ENCODE measurements at regions not wholly inside any gene's neighbourhood (a gene's known extent, or its start where the extent isn't known, plus 50 kb on each side); places are given as distances from the start of the nearest gene placed in this dataset.

GRCh38 chr7:47681249-47681810 is 99.4 kb upstream of the TNS3 start:
- H3K4me3 Mint-ChIP-seq (ENCODE audit: unreplicated experiment) = no peak overlapping the region
- DNase-seq (ENCODE audit: low spot score) = no peak
- no peak for TF ChIP-seq CTCF (IDR thresholded peaks at IDR 0.05; ENCODE audit: unreplicated experiment)
- no peaks in the 10 kb centered on the region for H3K36me3 Mint-ChIP-seq (ENCODE audit: low read depth, unreplicated experiment)
- H3K27ac Mint-ChIP-seq (ENCODE audit: unreplicated experiment) = no peak overlapping the region
- H3K4me1 Mint-ChIP-seq (ENCODE audit: unreplicated experiment) = peaks cover 2% of the 10 kb centered on the region
- H3K9me3 Mint-ChIP-seq (ENCODE audit: unreplicated experiment) = no peaks in the 10 kb centered on the region
- peaks cover 4% of the 10 kb centered on the region for H3K27me3 Mint-ChIP-seq (ENCODE audit: unreplicated experiment)

DNA sequence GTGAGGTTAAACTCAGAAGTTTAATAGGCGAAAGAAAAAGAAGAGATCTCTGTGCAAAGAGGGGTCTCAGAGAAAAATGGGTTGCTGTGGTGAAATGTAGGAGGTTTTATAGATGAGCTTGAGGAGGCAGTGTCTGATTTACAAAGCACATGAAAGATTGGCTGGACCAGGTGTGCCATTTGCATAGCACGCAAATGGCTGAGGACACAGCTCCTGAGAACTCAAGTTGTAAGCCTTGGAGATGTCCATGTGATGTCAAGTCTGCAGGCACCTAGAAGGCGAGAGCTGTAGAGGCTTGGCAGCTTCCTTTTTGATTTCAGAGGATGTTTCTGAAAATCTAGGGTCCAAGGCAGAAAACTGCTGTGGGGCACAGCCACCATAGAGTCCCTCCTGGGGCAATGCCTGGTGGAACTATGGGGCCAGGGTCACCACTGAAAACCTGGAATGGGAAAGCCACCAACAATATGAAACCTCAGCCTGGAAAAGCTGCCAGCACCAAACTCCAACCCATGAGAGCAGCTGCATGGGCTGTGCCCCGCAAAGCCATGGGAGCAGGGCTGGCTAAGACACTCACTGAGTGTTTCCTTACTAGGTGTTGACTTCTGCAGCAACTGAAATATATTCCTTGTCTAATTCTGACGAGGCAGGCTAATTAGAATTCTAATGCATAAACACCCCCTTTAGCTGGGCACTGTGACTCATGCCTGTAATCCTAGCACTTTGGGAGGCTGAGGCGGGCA is 96.9 kb upstream of the TNS3 start:
- TF ChIP-seq CTCF (IDR thresholded peaks at IDR 0.05; ENCODE audit: unreplicated experiment) = no peak
- Mint-ChIP-seq H3K4me1 (ENCODE audit: unreplicated experiment) (peaks cover 2% of the 10 kb centered on the region), H3K4me3 (ENCODE audit: unreplicated experiment) (no peak overlapping the region)

DNA sequence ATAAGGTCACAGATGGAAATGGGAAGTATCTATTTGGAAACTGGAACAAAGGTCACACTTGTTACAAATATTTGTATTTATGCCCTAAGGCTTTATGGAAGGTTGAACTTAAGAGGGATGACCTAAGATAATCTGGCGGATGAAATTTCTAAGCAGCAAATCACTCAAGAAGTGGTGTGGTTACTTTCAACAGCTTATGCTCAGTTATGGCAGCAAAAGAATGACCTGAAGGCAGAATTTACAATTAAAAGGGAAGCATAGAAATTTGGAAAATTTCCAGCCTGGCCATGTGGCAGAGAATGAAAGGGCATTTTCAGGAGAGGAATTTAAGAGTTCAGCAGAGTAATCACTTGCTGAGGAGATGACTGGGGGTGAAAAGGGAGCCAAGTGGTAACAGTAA is 95.8 kb upstream of the TNS3 start:
- H3K27ac Mint-ChIP-seq (ENCODE audit: unreplicated experiment) = no peak overlapping the region
- TF ChIP-seq CTCF (IDR thresholded peaks at IDR 0.05; ENCODE audit: unreplicated experiment) = no peak
- peaks cover 2% of the 10 kb centered on the region for H3K4me1 Mint-ChIP-seq (ENCODE audit: unreplicated experiment)
- no peak overlapping the region for H3K4me3 Mint-ChIP-seq (ENCODE audit: unreplicated experiment)
- peaks cover 1% of the 10 kb centered on the region for H3K27me3 Mint-ChIP-seq (ENCODE audit: unreplicated experiment)
- no peaks in the 10 kb centered on the region for H3K9me3 Mint-ChIP-seq (ENCODE audit: unreplicated experiment)
- no peak for DNase-seq (ENCODE audit: low spot score)
- no peaks in the 10 kb centered on the region for H3K36me3 Mint-ChIP-seq (ENCODE audit: low read depth, unreplicated experiment)

More for the DNA sequence above, 96.9 kb upstream of the TNS3 start:
- Mint-ChIP-seq H3K27ac (ENCODE audit: unreplicated experiment) (no peak overlapping the region), H3K36me3 (ENCODE audit: low read depth, unreplicated experiment) (no peaks in the 10 kb centered on the region), H3K9me3 (ENCODE audit: unreplicated experiment) (no peaks in the 10 kb centered on the region), H3K27me3 (ENCODE audit: unreplicated experiment) (peaks cover 1% of the 10 kb centered on the region)
- DNase-seq (ENCODE audit: low spot score) = no peak

- no peaks in the 10 kb centered on the region for H3K9me3 Mint-ChIP-seq (ENCODE audit: unreplicated experiment)
- peaks cover 2% of the 10 kb centered on the region for H3K4me1 Mint-ChIP-seq (ENCODE audit: unreplicated experiment)
- no peaks in the 10 kb centered on the region for H3K36me3 Mint-ChIP-seq (ENCODE audit: low read depth, unreplicated experiment)
- no peak for DNase-seq (ENCODE audit: low spot score)
- no peak overlapping the region for H3K4me3 Mint-ChIP-seq (ENCODE audit: unreplicated experiment)
- TF ChIP-seq CTCF (IDR thresholded peaks at IDR 0.05; ENCODE audit: unreplicated experiment) = no peak
- peaks cover 1% of the 10 kb centered on the region for H3K27me3 Mint-ChIP-seq (ENCODE audit: unreplicated experiment)
- H3K27ac Mint-ChIP-seq (ENCODE audit: unreplicated experiment) = no peak overlapping the region
These were observed 95.2 kb upstream of the TNS3 start for GRCh38 chr7:47677093-47677492.

DNA sequence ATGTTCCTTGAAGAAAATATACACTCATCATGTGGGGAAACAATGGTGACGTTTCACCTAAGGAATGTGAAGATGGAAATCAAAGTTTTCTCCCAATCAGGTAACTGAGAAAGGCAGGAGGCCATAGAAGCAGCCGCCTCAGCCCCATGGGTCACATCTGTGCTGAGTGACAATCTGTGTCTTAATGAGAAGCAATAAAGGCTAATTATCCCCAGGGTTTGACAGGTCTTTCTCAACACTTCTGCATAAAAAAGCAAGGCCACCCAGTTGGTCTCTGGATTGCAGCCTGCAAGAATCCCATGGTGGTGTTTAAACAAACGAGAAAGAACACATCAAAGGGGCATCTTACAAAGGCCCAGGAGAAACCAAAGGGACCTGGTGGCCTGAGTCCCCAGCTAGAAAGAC is 91.1 kb upstream of the TNS3 start:
- H3K4me3 Mint-ChIP-seq (ENCODE audit: unreplicated experiment) = no peak overlapping the region
- no peak for DNase-seq (ENCODE audit: low spot score)
- no peaks in the 10 kb centered on the region for H3K27me3 Mint-ChIP-seq (ENCODE audit: unreplicated experiment)
- no peaks in the 10 kb centered on the region for H3K9me3 Mint-ChIP-seq (ENCODE audit: unreplicated experiment)
- no peaks in the 10 kb centered on the region for H3K4me1 Mint-ChIP-seq (ENCODE audit: unreplicated experiment)
- TF ChIP-seq CTCF (IDR thresholded peaks at IDR 0.05; ENCODE audit: unreplicated experiment) = no peak
- H3K27ac Mint-ChIP-seq (ENCODE audit: unreplicated experiment) = no peak overlapping the region
- no peaks in the 10 kb centered on the region for H3K36me3 Mint-ChIP-seq (ENCODE audit: low read depth, unreplicated experiment)

All from endothelial cell (in vitro differentiated cells).